ENCODE measurements at regions not wholly inside any gene's neighbourhood (a gene's known extent, or its start where the extent isn't known, plus 50 kb on each side); places are given as distances from the start of the nearest gene placed in this dataset.

- TF ChIP-seq EZH2phosphoT487 (IDR thresholded peaks at IDR 0.05; ENCODE audit: low read depth) (no peak), CTCF (IDR thresholded peaks at IDR 0.05; ENCODE audit: low read depth, low read length) (no peak)
- Histone ChIP-seq H2AFZ (ENCODE audit: low read depth, low read length) (no peak overlapping the region), H3K4me1 (ENCODE audit: low read length) (no peaks in the 10 kb centered on the region), H4K20me1 (ENCODE audit: insufficient read depth, low read length) (no peaks in the 10 kb centered on the region), H3K9ac (ENCODE audit: low read length) (no peak overlapping the region), H3K27me3 (ENCODE audit: low read depth, low read length) (no peaks in the 10 kb centered on the region), H3K9me3 (ENCODE audit: insufficient read depth, low read length) (no peaks in the 10 kb centered on the region), H3K79me2 (ENCODE audit: low read length) (no peaks in the 10 kb centered on the region), H3K4me2 (ENCODE audit: low read length) (no peak overlapping the region), H3K4me3 (ENCODE audit: low read length) (no peak overlapping the region), H3K27ac (ENCODE audit: low read length) (no peak overlapping the region), H3K36me3 (replicated peaks; ENCODE audit: low read depth, low read length) (no peaks in the 10 kb centered on the region)
Measured at GRCh38 chr18:4586731-4587130, 131.6 kb upstream of the DLGAP1 start.

GRCh38 chr18:4582431-4583335 is 127.6 kb upstream of the DLGAP1 start:
- Histone ChIP-seq H3K4me1 (ENCODE audit: low read length) (no peaks in the 10 kb centered on the region), H3K36me3 (replicated peaks; ENCODE audit: low read depth, low read length) (no peaks in the 10 kb centered on the region), H3K9me3 (ENCODE audit: insufficient read depth, low read length) (0 out of 2 replicates have a peak, but pooled peaks cover 7% of the 10 kb centered on the region), H4K20me1 (ENCODE audit: insufficient read depth, low read length) (no peaks in the 10 kb centered on the region), H3K79me2 (ENCODE audit: low read length) (no peaks in the 10 kb centered on the region), H3K9ac (ENCODE audit: low read length) (no peak overlapping the region), H3K27ac (ENCODE audit: low read length) (no peak overlapping the region), H2AFZ (ENCODE audit: low read depth, low read length) (no peak overlapping the region), H3K4me2 (ENCODE audit: low read length) (no peak overlapping the region), H3K27me3 (ENCODE audit: low read depth, low read length) (no peaks in the 10 kb centered on the region), H3K4me3 (ENCODE audit: low read length) (no peak overlapping the region)
- TF ChIP-seq EZH2phosphoT487 (IDR thresholded peaks at IDR 0.05; ENCODE audit: low read depth) = no peak

- Histone ChIP-seq H3K9me3 (ENCODE audit: insufficient read depth, low read length) (peaks cover 12% of the 10 kb centered on the region; the same call in 1 of the 2 replicates), H3K4me2 (ENCODE audit: low read length) (no peak overlapping the region), H3K4me3 (ENCODE audit: low read length) (no peak overlapping the region), H3K9ac (ENCODE audit: low read length) (no peak overlapping the region), H4K20me1 (ENCODE audit: insufficient read depth, low read length) (no peaks in the 10 kb centered on the region), H3K4me1 (ENCODE audit: low read length) (no peaks in the 10 kb centered on the region), H3K27ac (ENCODE audit: low read length) (no peak overlapping the region), H3K79me2 (ENCODE audit: low read length) (no peaks in the 10 kb centered on the region), H2AFZ (ENCODE audit: low read depth, low read length) (no peak overlapping the region), H3K27me3 (ENCODE audit: low read depth, low read length) (no peaks in the 10 kb centered on the region), H3K36me3 (replicated peaks; ENCODE audit: low read depth, low read length) (no peaks in the 10 kb centered on the region)
- TF ChIP-seq CTCF (IDR thresholded peaks at IDR 0.05; ENCODE audit: low read depth, low read length) = no peak
- no peak for TF ChIP-seq EZH2phosphoT487 (IDR thresholded peaks at IDR 0.05; ENCODE audit: low read depth)
Measured at GRCh38 chr18:4581966-4582365, 126.9 kb upstream of the DLGAP1 start.

GRCh38 chr18:4578449-4578848 is 123.3 kb upstream of the DLGAP1 start:
- H3K4me3 ChIP-seq (ENCODE audit: low read length) = no peak overlapping the region
- H3K27me3 ChIP-seq (ENCODE audit: low read depth, low read length) = no peaks in the 10 kb centered on the region
- H3K79me2 ChIP-seq (ENCODE audit: low read length) = no peaks in the 10 kb centered on the region
- TF ChIP-seq EZH2phosphoT487 (IDR thresholded peaks at IDR 0.05; ENCODE audit: low read depth) (no peak), CTCF (IDR thresholded peaks at IDR 0.05; ENCODE audit: low read depth, low read length) (no peak)
- H3K27ac ChIP-seq (ENCODE audit: low read length) = no peak overlapping the region
- H2AFZ ChIP-seq (ENCODE audit: low read depth, low read length) = no peak overlapping the region
- no peak overlapping the region for H3K9ac ChIP-seq (ENCODE audit: low read length)
- no peaks in the 10 kb centered on the region for H3K4me1 ChIP-seq (ENCODE audit: low read length)
- no peaks in the 10 kb centered on the region for H3K36me3 ChIP-seq (replicated peaks; ENCODE audit: low read depth, low read length)
- H3K9me3 ChIP-seq (ENCODE audit: insufficient read depth, low read length) = peaks cover 17% of the 10 kb centered on the region; the same call in 1 of the 2 replicates
- no peaks in the 10 kb centered on the region for H4K20me1 ChIP-seq (ENCODE audit: insufficient read depth, low read length)
- H3K4me2 ChIP-seq (ENCODE audit: low read length) = no peak overlapping the region
